Left forelimb (tissue), 1 donor: ENCODE measurements at regions not wholly inside any gene's neighbourhood (a gene's known extent, or its start where the extent isn't known, plus 50 kb on each side); places are given as distances from the start of the nearest gene placed in this dataset.

Experiments
- DNase-seq: peaks from one replicate; pipeline ENCODE4 v3.0.0-alpha.2; 2018; ENCODE audit warnings: low spot score

- DNase-seq = no peak
Observed at GRCh38 chr16:86320237-86320595, 190.1 kb upstream of the FOXF1 start.

GRCh38 chr16:86321491-86321890 lies 188.8 kb upstream of the FOXF1 start:
- peak; percentile 33 for DNase-seq

- peak; percentile 36 for DNase-seq
Observed at GRCh38 chr16:86322283-86322682, 188.0 kb upstream of the FOXF1 start.

- DNase-seq = peak; percentile 50
Observed at GRCh38 chr16:86322806-86323205, 187.5 kb upstream of the FOXF1 start.

GRCh38 chr16:86324320-86324719 lies 186.0 kb upstream of the FOXF1 start:
- DNase-seq = peak; percentile 41

- no peak for DNase-seq
Observed at GRCh38 chr16:86325360-86325759, 185.0 kb upstream of the FOXF1 start.

- no peak for DNase-seq
Observed at GRCh38 chr16:86325895-86326294, 184.4 kb upstream of the FOXF1 start.

- DNase-seq = no peak
Observed at GRCh38 chr16:86327321-86327720, 183.0 kb upstream of the FOXF1 start.

GRCh38 chr16:86330906-86331305 lies 179.4 kb upstream of the FOXF1 start:
- DNase-seq = no peak

GRCh38 chr16:86334079-86334635 lies 176.2 kb upstream of the FOXF1 start:
- no peak for DNase-seq

GRCh38 chr16:86335266-86336172 lies 174.8 kb upstream of the FOXF1 start:
- no peak for DNase-seq

GRCh38 chr16:86337138-86337537 lies 173.2 kb upstream of the FOXF1 start:
- DNase-seq = no peak

GRCh38 chr16:86337581-86338402 lies 172.5 kb upstream of the FOXF1 start:
- no peak for DNase-seq

GRCh38 chr16:86338403-86339115 lies 171.8 kb upstream of the FOXF1 start:
- DNase-seq = no peak

- no peak for DNase-seq
Observed at GRCh38 chr16:86342161-86342834, 168.0 kb upstream of the FOXF1 start.

GRCh38 chr16:86343027-86343795 lies 167.1 kb upstream of the FOXF1 start:
- no peak for DNase-seq

- DNase-seq = no peak
Observed at GRCh38 chr16:86343796-86344585, 166.3 kb upstream of the FOXF1 start.

GRCh38 chr16:86344586-86344871 lies 165.8 kb upstream of the FOXF1 start:
- DNase-seq = no peak

GRCh38 chr16:86344881-86345280 lies 165.4 kb upstream of the FOXF1 start:
- no peak for DNase-seq

GRCh38 chr16:86345516-86345915 lies 164.8 kb upstream of the FOXF1 start:
- DNase-seq = no peak
